ENCODE measurements at regions not wholly inside any gene's neighbourhood (a gene's known extent, or its start where the extent isn't known, plus 50 kb on each side); places are given as distances from the start of the nearest gene placed in this dataset.

GRCh38 chr4:127448986-127449385 lies 183.8 kb upstream of the INTU start:
- Histone ChIP-seq H3K4me3 (replicated peaks; ENCODE audit: insufficient read depth, low read length) (no peak overlapping the region), H3K27me3 (ENCODE audit: insufficient read depth, poor library complexity, severe bottlenecking) (no peaks in the 10 kb centered on the region), H3K27ac (replicated peaks) (no peak overlapping the region)
- no peak for DNase-seq (ENCODE audit: low read depth in 1 of 2, low spot score in 1 of 2)
- TF ChIP-seq POLR2AphosphoS5 (IDR thresholded peaks at IDR 0.05; ENCODE audit: low read depth): no peak
- no peak for TF ChIP-seq REST (IDR thresholded peaks at IDR 0.05; ENCODE audit: insufficient replicate concordance, low read depth)
- no peak for TF ChIP-seq SPI1 (IDR thresholded peaks at IDR 0.05; ENCODE audit: borderline replicate concordance, low read depth)
- no peak for TF ChIP-seq CTCF (IDR thresholded peaks at IDR 0.05; ENCODE audit: insufficient read depth, low read length)
- TF ChIP-seq GABPA (IDR thresholded peaks at IDR 0.05; ENCODE audit: low read depth): no peak

- no peak overlapping the region for H3K27ac ChIP-seq (replicated peaks)
- no peaks in the 10 kb centered on the region for H3K27me3 ChIP-seq (ENCODE audit: insufficient read depth, poor library complexity, severe bottlenecking)
- TF ChIP-seq CTCF (IDR thresholded peaks at IDR 0.05; ENCODE audit: insufficient read depth, low read length) (no peak), POLR2AphosphoS5 (IDR thresholded peaks at IDR 0.05; ENCODE audit: low read depth) (no peak), GABPA (IDR thresholded peaks at IDR 0.05; ENCODE audit: low read depth) (no peak), SPI1 (IDR thresholded peaks at IDR 0.05; ENCODE audit: borderline replicate concordance, low read depth) (no peak), REST (IDR thresholded peaks at IDR 0.05; ENCODE audit: insufficient replicate concordance, low read depth) (no peak)
- no peak for DNase-seq (ENCODE audit: low read depth in 1 of 2, low spot score in 1 of 2)
- H3K4me3 ChIP-seq (replicated peaks; ENCODE audit: insufficient read depth, low read length): no peak overlapping the region
These were observed 183.3 kb upstream of the INTU start for GRCh38 chr4:127449449-127449848.

- Histone ChIP-seq H3K27ac (replicated peaks) (no peak overlapping the region), H3K27me3 (ENCODE audit: insufficient read depth, poor library complexity, severe bottlenecking) (no peaks in the 10 kb centered on the region), H3K4me3 (replicated peaks; ENCODE audit: insufficient read depth, low read length) (no peak overlapping the region)
- DNase-seq (ENCODE audit: low read depth in 1 of 2, low spot score in 1 of 2): no peak
- no peak for TF ChIP-seq POLR2AphosphoS5 (IDR thresholded peaks at IDR 0.05; ENCODE audit: low read depth)
- no peak for TF ChIP-seq CTCF (IDR thresholded peaks at IDR 0.05; ENCODE audit: insufficient read depth, low read length)
- TF ChIP-seq REST (IDR thresholded peaks at IDR 0.05; ENCODE audit: insufficient replicate concordance, low read depth): no peak
- TF ChIP-seq SPI1 (IDR thresholded peaks at IDR 0.05; ENCODE audit: borderline replicate concordance, low read depth): no peak
- TF ChIP-seq GABPA (IDR thresholded peaks at IDR 0.05; ENCODE audit: low read depth): no peak
These were observed 182.5 kb upstream of the INTU start for GRCh38 chr4:127450276-127450675.

All from HL-60 (cell line).